ENCODE measurements at regions not wholly inside any gene's neighbourhood (a gene's known extent, or its start where the extent isn't known, plus 50 kb on each side); places are given as distances from the start of the nearest gene placed in this dataset.

DNA sequence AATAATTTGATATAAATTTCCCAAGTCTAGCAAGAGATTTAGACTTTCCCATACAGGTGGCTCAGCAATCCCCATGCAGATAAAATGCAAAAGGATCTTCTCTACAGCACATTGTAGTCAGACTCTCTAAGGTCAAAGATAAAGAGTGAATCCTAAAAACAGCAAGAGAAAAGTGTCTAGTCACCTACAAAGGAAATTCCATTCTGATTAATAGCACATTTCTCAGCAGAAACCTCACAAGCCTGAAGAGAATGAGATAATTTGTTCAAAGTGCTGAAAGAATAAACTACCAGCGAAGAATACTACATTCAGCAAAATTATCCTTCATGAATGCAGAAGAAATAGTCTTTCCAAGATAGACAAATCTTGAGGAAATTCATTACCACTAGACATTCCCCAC, 493.3 kb downstream of the PRELID2 start:
- TF ChIP-seq, protein P1, sequence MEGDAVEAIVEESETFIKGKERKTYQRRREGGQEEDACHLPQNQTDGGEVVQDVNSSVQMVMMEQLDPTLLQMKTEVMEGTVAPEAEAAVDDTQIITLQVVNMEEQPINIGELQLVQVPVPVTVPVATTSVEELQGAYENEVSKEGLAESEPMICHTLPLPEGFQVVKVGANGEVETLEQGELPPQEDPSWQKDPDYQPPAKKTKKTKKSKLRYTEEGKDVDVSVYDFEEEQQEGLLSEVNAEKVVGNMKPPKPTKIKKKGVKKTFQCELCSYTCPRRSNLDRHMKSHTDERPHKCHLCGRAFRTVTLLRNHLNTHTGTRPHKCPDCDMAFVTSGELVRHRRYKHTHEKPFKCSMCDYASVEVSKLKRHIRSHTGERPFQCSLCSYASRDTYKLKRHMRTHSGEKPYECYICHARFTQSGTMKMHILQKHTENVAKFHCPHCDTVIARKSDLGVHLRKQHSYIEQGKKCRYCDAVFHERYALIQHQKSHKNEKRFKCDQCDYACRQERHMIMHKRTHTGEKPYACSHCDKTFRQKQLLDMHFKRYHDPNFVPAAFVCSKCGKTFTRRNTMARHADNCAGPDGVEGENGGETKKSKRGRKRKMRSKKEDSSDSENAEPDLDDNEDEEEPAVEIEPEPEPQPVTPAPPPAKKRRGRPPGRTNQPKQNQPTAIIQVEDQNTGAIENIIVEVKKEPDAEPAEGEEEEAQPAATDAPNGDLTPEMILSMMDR (IDR thresholded peaks at IDR 0.05; ENCODE audit: low read length), result no peak
- TF ChIP-seq EZH2 (IDR thresholded peaks at IDR 0.05; ENCODE audit: borderline replicate concordance, low read length), result no peak

Data from OCI-LY1 (cell line).